GM19240 (cell line): ENCODE measurements at regions not wholly inside any gene's neighbourhood (a gene's known extent, or its start where the extent isn't known, plus 50 kb on each side); places are given as distances from the start of the nearest gene placed in this dataset.
"Not testable (repeated sequence)": the region's sequence is repeated elsewhere in the genome, so short reads cannot be mapped to it uniquely, and the experiment has no call there.

Experiments
- DNase-seq: peaks from one replicate; pipeline ENCODE4 v3.0.0; 2011; ENCODE audit warnings: low spot score; ENCODE audit not compliant: insufficient read length

- no peak for DNase-seq
Observed at GRCh38 chr1:208691012-208691411, 446.8 kb upstream of the PLXNA2 start.

- DNase-seq: no peak
Observed at GRCh38 chr1:208709981-208710380, 465.8 kb upstream of the PLXNA2 start.

GRCh38 chr1:208714323-208714722 lies 470.1 kb upstream of the PLXNA2 start:
- no peak for DNase-seq

GRCh38 chr1:208717525-208717924 lies 473.3 kb upstream of the PLXNA2 start:
- no peak for DNase-seq

GRCh38 chr1:208722592-208722991 lies 478.4 kb upstream of the PLXNA2 start:
- DNase-seq: no peak

GRCh38 chr1:208724079-208724478 lies 479.9 kb upstream of the PLXNA2 start:
- no peak for DNase-seq

- no peak for DNase-seq
Observed at GRCh38 chr1:208728815-208729214, 484.6 kb upstream of the PLXNA2 start.

- peak; percentile 38 for DNase-seq
Observed at GRCh38 chr1:208731981-208732821, 488.0 kb upstream of the PLXNA2 start.

- no peak for DNase-seq
Observed at GRCh38 chr1:208737161-208737560, 493.0 kb upstream of the PLXNA2 start.

GRCh38 chr1:208737922-208738321 lies 493.7 kb upstream of the PLXNA2 start:
- no peak for DNase-seq

GRCh38 chr1:208739636-208740035 lies 495.5 kb upstream of the PLXNA2 start:
- not testable (repeated sequence) for DNase-seq

GRCh38 chr1:208741296-208741695 lies 497.1 kb upstream of the PLXNA2 start:
- no peak for DNase-seq

GRCh38 chr1:208743361-208743760 lies 499.2 kb upstream of the PLXNA2 start:
- DNase-seq: no peak

- DNase-seq: no peak
Observed at GRCh38 chr1:208747979-208748378, 503.8 kb upstream of the PLXNA2 start.

GRCh38 chr1:208748387-208749165 lies 504.4 kb upstream of the PLXNA2 start:
- DNase-seq: no peak

GRCh38 chr1:208756339-208756981 lies 512.3 kb upstream of the PLXNA2 start:
- DNase-seq: no peak

GRCh38 chr1:208757846-208758245 lies 513.7 kb upstream of the PLXNA2 start:
- DNase-seq: no peak

- no peak for DNase-seq
Observed at GRCh38 chr1:208759255-208759654, 515.1 kb upstream of the PLXNA2 start.

GRCh38 chr1:208763971-208764370 lies 519.8 kb upstream of the PLXNA2 start:
- DNase-seq: no peak

GRCh38 chr1:208766832-208767231 lies 522.6 kb upstream of the PLXNA2 start:
- DNase-seq: no peak

GRCh38 chr1:208767816-208768215 lies 523.6 kb upstream of the PLXNA2 start:
- DNase-seq: no peak

- no peak for DNase-seq
Observed at GRCh38 chr1:208772891-208773290, 528.7 kb upstream of the PLXNA2 start.
